HUES64 (cell line): ENCODE measurements at regions not wholly inside any gene's neighbourhood (a gene's known extent, or its start where the extent isn't known, plus 50 kb on each side); places are given as distances from the start of the nearest gene placed in this dataset.

Experiments
- H3K27ac ChIP-seq: 2 replicates; pipeline ENCODE4 v1.7.0; 2013; ENCODE audit warnings: low read depth, low read length, inconsistent platforms
- H3K27me3 ChIP-seq: 2 replicates; pipeline ENCODE4 v1.6.1; 2013; ENCODE audit warnings: mild to moderate bottlenecking, low read length; ENCODE audit not compliant: insufficient read depth
- H3K36me3 ChIP-seq: 2 replicates; pipeline ENCODE4 v1.6.1; 2013; ENCODE audit warnings: mild to moderate bottlenecking, low read length; ENCODE audit not compliant: insufficient read depth
- H3K4me1 ChIP-seq: 2 replicates; pipeline ENCODE4 v1.6.1; 2013; ENCODE audit warnings: mild to moderate bottlenecking, low read length, moderate library complexity; ENCODE audit not compliant: insufficient read depth
- H3K4me3 ChIP-seq: 2 replicates; pipeline ENCODE4 v1.5.1; 2013; ENCODE audit warnings: mild to moderate bottlenecking, low read length, moderate library complexity
- H3K9ac ChIP-seq: 2 replicates; pipeline ENCODE4 v1.6.1; 2013; ENCODE audit warnings: mild to moderate bottlenecking, low read depth, low read length
- H3K9me3 ChIP-seq: 2 replicates; pipeline ENCODE4 v1.6.1; 2013; ENCODE audit warnings: low read depth, low read length; ENCODE audit not compliant: insufficient read depth
- WGBS: fragments of 150-250, 120-280 bp; methylation state at CpG from one replicate; pipeline ENCODE4 v1.1.7; 2013; ENCODE audit warnings: missing lambda C conversion rate; 5-methylcytosine and 5-hydroxymethylcytosine counted together

- Histone ChIP-seq H3K9ac (no peak overlapping the region), H3K4me3 (no peak overlapping the region), H3K36me3 (no peaks in the 10 kb centered on the region), H3K4me1 (peaks cover 12% of the 10 kb centered on the region), H3K9me3 (no peaks in the 10 kb centered on the region), H3K27me3 (no peaks in the 10 kb centered on the region), H3K27ac (no peak overlapping the region)
- 92% methylated on average over 19 of the region's 19 CpGs for WGBS
Observed at GRCh38 chr22:49116486-49117120, 711.1 kb downstream of the BRD1 start.

GRCh38 chr22:49116021-49116420 is 711.7 kb downstream of the BRD1 start:
- no peak overlapping the region for H3K4me3 ChIP-seq
- H3K9me3 ChIP-seq = no peaks in the 10 kb centered on the region
- peaks cover 12% of the 10 kb centered on the region for H3K4me1 ChIP-seq
- H3K27me3 ChIP-seq = no peaks in the 10 kb centered on the region
- 96% methylated on average over 19 of the region's 19 CpGs for WGBS
- no peaks in the 10 kb centered on the region for H3K36me3 ChIP-seq
- H3K27ac ChIP-seq = no peak overlapping the region
- H3K9ac ChIP-seq = no peak overlapping the region

- Histone ChIP-seq H3K9ac (no peak overlapping the region), H3K27ac (no peak overlapping the region), H3K27me3 (no peaks in the 10 kb centered on the region), H3K36me3 (no peaks in the 10 kb centered on the region), H3K4me1 (peaks cover 12% of the 10 kb centered on the region), H3K4me3 (no peak overlapping the region), H3K9me3 (no peaks in the 10 kb centered on the region)
- WGBS = 94% methylated on average over 7 of the region's 7 CpGs
Observed at GRCh38 chr22:49115197-49115596, 712.5 kb downstream of the BRD1 start.

DNA sequence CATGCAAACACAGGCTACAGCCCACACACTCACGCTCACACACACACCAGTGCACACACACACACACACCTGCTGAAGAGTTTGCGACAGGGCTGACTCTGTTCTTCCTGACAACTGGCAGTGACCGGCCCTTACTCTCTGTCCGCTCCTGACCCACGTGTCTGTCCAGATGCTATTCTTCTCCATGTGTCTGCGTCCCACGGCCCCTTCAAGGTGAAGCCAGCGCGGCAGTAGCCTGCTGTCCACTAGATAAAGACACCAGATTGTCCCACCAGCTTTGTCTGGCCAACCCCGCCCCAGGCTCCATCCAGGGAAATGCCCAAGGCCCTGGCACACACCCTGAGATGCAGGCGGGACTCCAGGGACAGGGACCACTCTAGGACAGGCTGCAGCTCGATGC is 713.9 kb downstream of the BRD1 start:
- 95% methylated on average over 12 of the region's 12 CpGs for WGBS
- Histone ChIP-seq H3K4me3 (no peak overlapping the region), H3K4me1 (no peaks in the 10 kb centered on the region), H3K36me3 (no peaks in the 10 kb centered on the region), H3K27me3 (no peaks in the 10 kb centered on the region), H3K9me3 (no peaks in the 10 kb centered on the region), H3K27ac (no peak overlapping the region), H3K9ac (no peak overlapping the region)

GRCh38 chr22:49112661-49113626 is 714.7 kb downstream of the BRD1 start:
- H3K27me3 ChIP-seq = no peaks in the 10 kb centered on the region
- no peaks in the 10 kb centered on the region for H3K9me3 ChIP-seq
- 94% methylated on average over 16 of the region's 16 CpGs for WGBS
- H3K27ac ChIP-seq = no peak overlapping the region
- no peak overlapping the region for H3K9ac ChIP-seq
- no peak overlapping the region for H3K4me3 ChIP-seq
- H3K4me1 ChIP-seq = no peaks in the 10 kb centered on the region
- no peaks in the 10 kb centered on the region for H3K36me3 ChIP-seq

DNA sequence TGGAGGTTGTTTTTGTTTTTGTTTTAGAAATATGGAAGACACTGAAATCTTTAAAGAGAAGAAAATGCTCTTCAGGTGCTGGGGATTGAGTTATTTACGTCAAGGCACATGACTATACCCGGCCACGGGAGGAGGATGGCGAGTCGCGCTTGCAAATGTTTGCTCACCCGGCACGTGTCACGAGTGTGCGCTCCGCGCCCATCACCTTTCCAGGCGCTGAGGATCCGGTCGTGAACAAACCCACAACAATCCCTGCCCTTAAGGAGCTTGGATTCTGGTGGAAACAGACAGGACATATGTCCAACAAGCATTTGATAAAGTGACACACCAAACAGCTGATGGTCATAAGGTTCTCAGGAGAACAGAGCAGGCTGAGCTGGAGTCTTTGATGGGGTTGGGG is 715.5 kb downstream of the BRD1 start:
- H3K4me1 ChIP-seq = no peaks in the 10 kb centered on the region
- WGBS = 97% methylated on average over 15 of the region's 15 CpGs
- H3K27me3 ChIP-seq = no peaks in the 10 kb centered on the region
- H3K9me3 ChIP-seq = no peaks in the 10 kb centered on the region
- no peak overlapping the region for H3K4me3 ChIP-seq
- H3K9ac ChIP-seq = no peak overlapping the region
- no peak overlapping the region for H3K27ac ChIP-seq
- H3K36me3 ChIP-seq = no peaks in the 10 kb centered on the region

DNA sequence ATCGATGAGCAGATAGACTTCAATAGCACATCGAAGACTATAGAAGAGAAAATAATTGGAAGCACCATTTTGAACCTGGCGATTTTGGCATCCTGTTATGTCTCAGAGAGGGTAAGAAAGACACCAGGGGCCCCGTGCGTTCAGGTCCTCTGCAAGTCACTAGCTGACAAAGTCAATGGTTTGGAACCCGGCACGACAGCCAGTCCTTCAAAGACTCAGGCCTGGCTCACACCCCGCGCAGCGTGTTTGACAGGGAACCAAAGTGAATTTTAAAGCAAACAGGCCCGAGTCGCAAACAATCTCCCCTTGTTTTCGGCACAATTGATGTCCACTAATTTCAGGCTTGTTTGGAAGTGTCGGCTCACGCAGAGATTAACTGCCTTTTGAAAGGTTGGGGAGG is 716.6 kb downstream of the BRD1 start:
- WGBS = 94% methylated on average over 15 of the region's 15 CpGs
- no peaks in the 10 kb centered on the region for H3K9me3 ChIP-seq

DNA sequence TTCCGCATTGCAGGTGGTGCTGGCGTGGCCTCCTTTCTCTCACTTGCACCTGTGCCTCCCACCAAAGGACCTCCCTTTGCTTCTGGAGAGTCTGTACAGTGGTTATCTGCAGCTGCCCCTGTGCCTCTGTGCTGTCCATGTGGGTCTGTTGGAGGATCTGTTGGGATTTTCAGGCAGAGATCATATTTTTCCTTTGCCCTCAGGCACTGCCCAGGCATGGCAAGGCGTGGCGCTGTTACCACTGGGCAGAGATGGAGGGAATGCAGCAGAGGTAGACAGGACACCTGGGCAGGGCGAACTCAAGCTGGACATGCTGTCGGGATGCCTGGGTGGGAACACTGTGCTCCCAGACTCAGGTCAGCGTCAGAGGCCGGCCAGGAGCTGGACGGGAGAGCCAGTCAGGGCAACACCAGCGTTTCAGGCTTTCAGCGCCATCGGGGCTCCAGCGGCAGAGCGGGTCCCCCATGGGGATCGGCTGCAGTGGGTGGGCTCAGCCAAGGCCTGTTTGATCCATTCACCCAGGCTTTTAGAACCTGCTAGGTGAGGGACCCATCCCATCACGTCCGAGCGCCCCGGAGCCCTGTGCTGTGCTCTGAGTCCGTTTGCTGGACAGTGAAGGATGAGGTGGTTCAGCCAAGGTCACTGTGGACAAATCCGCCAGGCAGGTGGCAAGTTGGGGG is 718.9 kb downstream of the BRD1 start:
- Histone ChIP-seq H3K9me3 (no peaks in the 10 kb centered on the region), H3K4me1 (no peaks in the 10 kb centered on the region), H3K4me3 (no peak overlapping the region), H3K9ac (no peak overlapping the region), H3K27me3 (no peaks in the 10 kb centered on the region), H3K27ac (no peak overlapping the region), H3K36me3 (no peaks in the 10 kb centered on the region)
- WGBS = 95% methylated on average over 20 of the region's 21 CpGs

More for the DNA sequence above, 716.6 kb downstream of the BRD1 start:
- no peaks in the 10 kb centered on the region for H3K27me3 ChIP-seq
- no peaks in the 10 kb centered on the region for H3K4me1 ChIP-seq
- no peak overlapping the region for H3K27ac ChIP-seq
- no peak overlapping the region for H3K4me3 ChIP-seq
- no peaks in the 10 kb centered on the region for H3K36me3 ChIP-seq
- no peak overlapping the region for H3K9ac ChIP-seq

DNA sequence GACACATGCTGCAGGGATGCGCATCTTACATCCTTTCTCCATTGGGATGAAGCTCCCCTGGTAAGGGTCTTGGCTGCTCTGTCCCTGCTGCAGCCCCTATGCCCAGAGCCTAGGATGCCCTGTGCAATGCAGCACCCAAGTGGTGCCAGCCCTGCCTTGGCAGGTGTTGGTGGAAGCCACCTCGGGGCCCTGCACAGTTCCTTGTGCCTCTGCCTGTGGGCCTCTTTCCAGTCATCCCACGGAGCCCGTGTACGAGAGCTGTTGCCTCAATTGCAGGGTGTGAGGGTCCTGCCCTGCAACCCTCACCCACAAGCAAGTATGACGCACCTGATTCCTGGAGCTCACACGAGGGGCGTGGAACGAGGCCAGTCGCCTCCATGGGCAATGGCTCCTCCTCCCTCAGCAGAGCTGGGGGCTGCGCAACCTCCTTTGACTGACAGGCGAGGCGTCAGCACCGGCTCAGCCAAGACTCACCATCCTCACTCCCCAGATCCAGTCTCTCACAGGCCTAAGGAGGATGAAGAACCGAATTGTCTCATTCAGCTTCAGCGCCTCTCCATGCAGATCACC is 719.6 kb downstream of the BRD1 start:
- no peak overlapping the region for H3K4me3 ChIP-seq
- H3K9me3 ChIP-seq = no peaks in the 10 kb centered on the region
- no peak overlapping the region for H3K9ac ChIP-seq
- H3K27me3 ChIP-seq = no peaks in the 10 kb centered on the region
- WGBS = 95% methylated on average over 16 of the region's 16 CpGs
- no peaks in the 10 kb centered on the region for H3K4me1 ChIP-seq
- no peaks in the 10 kb centered on the region for H3K36me3 ChIP-seq
- H3K27ac ChIP-seq = no peak overlapping the region

DNA sequence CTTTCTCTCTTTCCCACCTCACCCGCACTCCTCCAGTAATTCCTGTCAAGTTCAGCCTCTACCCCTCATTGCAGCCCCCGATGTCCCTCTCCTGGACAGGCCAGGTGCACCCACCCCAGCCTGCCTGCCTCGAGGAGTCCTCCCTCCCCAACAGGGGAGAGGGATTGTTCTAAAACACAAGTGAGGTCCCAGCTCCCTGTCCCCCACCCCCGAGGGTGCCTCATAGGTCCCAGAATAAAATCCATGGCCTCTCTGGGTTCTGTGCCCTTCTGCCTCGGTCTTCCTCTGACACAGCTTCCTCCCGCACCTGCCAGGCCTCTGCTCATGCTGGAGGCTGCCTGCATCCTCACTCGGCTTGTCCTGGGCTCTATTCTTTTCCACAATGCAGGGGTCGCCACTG is 720.1 kb downstream of the BRD1 start:
- H3K27me3 ChIP-seq = no peaks in the 10 kb centered on the region
- H3K9me3 ChIP-seq = no peaks in the 10 kb centered on the region
- H3K4me1 ChIP-seq = no peaks in the 10 kb centered on the region
- 88% methylated on average over 8 of the region's 8 CpGs for WGBS
- no peak overlapping the region for H3K4me3 ChIP-seq
- no peak overlapping the region for H3K9ac ChIP-seq
- no peak overlapping the region for H3K27ac ChIP-seq
- no peaks in the 10 kb centered on the region for H3K36me3 ChIP-seq

GRCh38 chr22:49106842-49107152 is 720.9 kb downstream of the BRD1 start:
- 91% methylated on average over 5 of the region's 5 CpGs for WGBS
- H3K4me1 ChIP-seq = no peaks in the 10 kb centered on the region
- H3K36me3 ChIP-seq = no peaks in the 10 kb centered on the region

More at GRCh38 chr22:49106842-49107152, 720.9 kb downstream of the BRD1 start:
- no peaks in the 10 kb centered on the region for H3K9me3 ChIP-seq
- H3K9ac ChIP-seq = no peak overlapping the region
- H3K27ac ChIP-seq = no peak overlapping the region
- H3K4me3 ChIP-seq = no peak overlapping the region
- no peaks in the 10 kb centered on the region for H3K27me3 ChIP-seq
